ENCODE measurements at regions not wholly inside any gene's neighbourhood (a gene's known extent, or its start where the extent isn't known, plus 50 kb on each side); places are given as distances from the start of the nearest gene placed in this dataset.

DNA sequence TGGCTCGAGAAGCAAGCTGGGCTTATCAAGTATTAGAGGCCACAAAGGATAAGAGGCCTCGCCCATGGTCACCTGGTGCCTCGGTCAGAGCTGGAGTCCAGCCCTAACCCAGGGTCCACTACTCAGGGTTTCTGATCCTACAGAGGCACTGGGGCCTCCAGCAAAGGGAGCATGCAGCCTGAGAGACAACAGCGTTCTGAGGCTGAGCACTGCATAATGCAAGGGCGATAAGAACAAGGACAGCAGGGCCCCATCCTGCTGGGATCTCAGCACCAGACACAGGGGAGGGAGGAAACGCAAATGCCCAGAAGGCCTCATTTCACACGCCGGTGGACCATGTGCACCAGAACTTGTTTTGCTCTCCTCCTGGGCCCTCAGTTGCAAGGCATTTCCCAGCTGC is 63.0 kb downstream of the C5orf15 start:
- DNase-seq, result no peak
- TF ChIP-seq, protein P1, sequence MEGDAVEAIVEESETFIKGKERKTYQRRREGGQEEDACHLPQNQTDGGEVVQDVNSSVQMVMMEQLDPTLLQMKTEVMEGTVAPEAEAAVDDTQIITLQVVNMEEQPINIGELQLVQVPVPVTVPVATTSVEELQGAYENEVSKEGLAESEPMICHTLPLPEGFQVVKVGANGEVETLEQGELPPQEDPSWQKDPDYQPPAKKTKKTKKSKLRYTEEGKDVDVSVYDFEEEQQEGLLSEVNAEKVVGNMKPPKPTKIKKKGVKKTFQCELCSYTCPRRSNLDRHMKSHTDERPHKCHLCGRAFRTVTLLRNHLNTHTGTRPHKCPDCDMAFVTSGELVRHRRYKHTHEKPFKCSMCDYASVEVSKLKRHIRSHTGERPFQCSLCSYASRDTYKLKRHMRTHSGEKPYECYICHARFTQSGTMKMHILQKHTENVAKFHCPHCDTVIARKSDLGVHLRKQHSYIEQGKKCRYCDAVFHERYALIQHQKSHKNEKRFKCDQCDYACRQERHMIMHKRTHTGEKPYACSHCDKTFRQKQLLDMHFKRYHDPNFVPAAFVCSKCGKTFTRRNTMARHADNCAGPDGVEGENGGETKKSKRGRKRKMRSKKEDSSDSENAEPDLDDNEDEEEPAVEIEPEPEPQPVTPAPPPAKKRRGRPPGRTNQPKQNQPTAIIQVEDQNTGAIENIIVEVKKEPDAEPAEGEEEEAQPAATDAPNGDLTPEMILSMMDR (IDR thresholded peaks at IDR 0.05; ENCODE audit: low read depth, low read length), result no peak
- Histone ChIP-seq H3K27me3 (ENCODE audit: insufficient read depth, low read depth, severe bottlenecking) (no peaks in the 10 kb centered on the region), H3K27ac (no peak overlapping the region), H3K36me3 (no peaks in the 10 kb centered on the region), H3K9me3 (ENCODE audit: severe bottlenecking) (no peaks in the 10 kb centered on the region), H3K4me3 (ENCODE audit: low read depth, low read length) (no peak overlapping the region)

DNA sequence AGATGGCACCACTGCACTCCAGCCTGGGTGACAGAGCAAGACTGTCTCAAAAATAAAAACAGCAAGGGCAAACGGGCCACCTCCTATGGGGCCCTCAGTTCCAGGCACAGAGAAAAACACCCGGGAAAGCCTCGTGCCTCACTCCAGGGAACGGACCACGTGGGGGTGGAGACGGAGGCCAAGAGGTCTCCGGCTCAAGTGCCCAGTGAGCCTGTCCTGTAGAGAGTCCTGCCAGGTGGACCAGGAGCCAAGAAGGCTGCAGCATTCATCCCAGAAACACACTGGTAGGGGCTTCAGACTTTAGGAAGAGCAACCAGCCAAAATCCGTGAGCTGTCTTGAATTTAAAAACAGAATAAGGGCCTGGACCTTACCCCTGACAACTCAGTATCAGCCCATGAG is 63.8 kb downstream of the C5orf15 start:
- no peaks in the 10 kb centered on the region for H3K36me3 ChIP-seq
- no peak overlapping the region for H3K4me3 ChIP-seq (ENCODE audit: low read depth, low read length)
- DNase-seq, result no peak
- no peak overlapping the region for H3K27ac ChIP-seq
- TF ChIP-seq, protein P1 (IDR thresholded peaks at IDR 0.05; ENCODE audit: low read depth, low read length), result no peak
- H3K9me3 ChIP-seq (ENCODE audit: severe bottlenecking), result no peaks in the 10 kb centered on the region
- no peaks in the 10 kb centered on the region for H3K27me3 ChIP-seq (ENCODE audit: insufficient read depth, low read depth, severe bottlenecking)

DNA sequence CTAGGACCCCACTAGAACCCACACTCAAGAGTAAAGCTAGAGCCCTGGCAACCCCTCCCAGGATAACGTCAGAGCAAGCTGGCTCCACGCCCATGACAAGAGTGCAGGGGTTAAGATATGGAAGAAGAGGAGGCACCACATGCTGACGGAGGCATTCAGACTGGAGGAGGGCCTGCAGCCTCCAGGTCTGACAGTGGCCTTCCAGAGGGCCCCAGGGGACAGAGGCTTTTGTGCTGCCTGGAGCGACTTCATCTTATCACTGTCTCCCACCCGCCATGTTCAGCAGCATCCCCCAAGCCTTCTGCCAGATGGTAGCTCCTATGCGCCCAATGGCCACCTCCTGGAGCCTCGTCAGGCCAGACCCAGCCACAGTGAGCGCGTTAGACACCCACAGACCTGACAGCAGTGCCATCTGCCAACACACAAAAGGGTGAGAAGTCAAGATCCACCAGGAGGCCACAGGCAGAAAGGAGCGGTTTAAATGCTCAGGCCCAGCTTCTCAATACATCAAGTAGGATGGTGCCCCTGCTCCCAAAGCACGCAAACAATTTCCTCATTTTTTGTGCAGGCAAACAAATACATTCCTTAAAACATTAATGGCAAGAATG is 65.8 kb downstream of the C5orf15 start:
- no peaks in the 10 kb centered on the region for H3K9me3 ChIP-seq (ENCODE audit: severe bottlenecking)
- H3K27me3 ChIP-seq (ENCODE audit: insufficient read depth, low read depth, severe bottlenecking), result no peaks in the 10 kb centered on the region
- no peak overlapping the region for H3K27ac ChIP-seq
- no peak overlapping the region for H3K4me3 ChIP-seq (ENCODE audit: low read depth, low read length)
- TF ChIP-seq, protein P1 (IDR thresholded peaks at IDR 0.05; ENCODE audit: low read depth, low read length), result no peak
- no peak for DNase-seq
- no peaks in the 10 kb centered on the region for H3K36me3 ChIP-seq

DNA sequence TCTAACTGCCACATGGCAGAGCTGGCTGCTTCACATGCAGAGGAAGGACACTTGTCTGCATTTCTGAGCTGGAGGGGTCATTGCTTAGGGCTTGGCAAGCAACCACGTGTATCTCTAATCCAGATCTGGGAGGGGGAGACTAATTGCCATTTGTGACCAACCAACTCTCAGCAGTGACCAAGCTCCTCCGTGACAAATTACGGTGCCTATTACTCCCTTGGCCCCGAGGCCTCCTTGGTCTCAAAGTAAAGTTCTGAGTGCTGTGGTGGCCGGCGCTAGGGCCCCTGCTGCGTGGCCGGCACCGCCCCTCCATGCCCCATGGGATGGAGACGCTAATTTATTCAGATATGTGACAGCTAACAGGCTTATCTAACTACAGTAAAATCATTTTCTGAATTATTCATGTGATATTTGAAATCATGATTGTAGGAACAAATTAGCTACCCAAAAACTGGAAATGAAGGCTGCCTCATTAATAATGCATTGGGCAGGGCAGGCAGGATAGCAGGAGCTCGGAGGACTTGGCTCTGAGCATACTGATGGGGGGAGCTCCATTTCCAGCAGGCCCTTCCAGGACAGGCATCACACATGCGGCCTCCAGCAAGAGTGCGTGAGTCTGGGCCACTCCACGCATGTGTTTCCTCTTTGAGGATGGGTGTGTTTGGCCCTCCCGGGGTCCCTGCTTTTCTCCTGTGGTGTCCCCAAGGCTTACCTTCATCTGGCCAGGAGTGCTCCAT is 67.7 kb downstream of the C5orf15 start:
- Histone ChIP-seq H3K36me3 (no peaks in the 10 kb centered on the region), H3K9me3 (ENCODE audit: severe bottlenecking) (no peaks in the 10 kb centered on the region), H3K27me3 (ENCODE audit: insufficient read depth, low read depth, severe bottlenecking) (no peaks in the 10 kb centered on the region), H3K27ac (no peak overlapping the region), H3K4me3 (ENCODE audit: low read depth, low read length) (no peak overlapping the region)
- DNase-seq, result no peak
- TF ChIP-seq, protein P1 (IDR thresholded peaks at IDR 0.05; ENCODE audit: low read depth, low read length), result no peak

DNA sequence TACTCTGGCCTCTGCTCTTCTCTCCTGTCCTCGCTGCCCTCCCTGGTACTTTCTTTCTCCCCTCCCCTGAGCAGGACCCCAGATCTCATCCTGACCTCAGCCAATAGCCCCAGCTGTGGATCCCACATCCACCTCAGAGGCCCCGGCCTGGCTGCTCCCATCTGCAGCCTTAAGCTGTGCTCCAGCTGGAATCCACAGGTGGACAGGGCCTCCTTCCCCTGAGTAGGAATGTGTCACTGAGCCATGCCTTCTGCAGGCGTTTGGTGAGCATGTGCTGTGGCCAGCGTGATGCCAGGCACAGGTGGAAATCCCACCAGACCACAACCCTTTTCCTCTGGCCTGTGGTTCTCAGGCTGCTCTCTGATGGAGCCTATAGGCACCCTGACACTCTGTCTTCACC is 68.9 kb downstream of the C5orf15 start:
- TF ChIP-seq, protein P1 (IDR thresholded peaks at IDR 0.05; ENCODE audit: low read depth, low read length), result no peak
- Histone ChIP-seq H3K9me3 (ENCODE audit: severe bottlenecking) (no peaks in the 10 kb centered on the region), H3K27me3 (ENCODE audit: insufficient read depth, low read depth, severe bottlenecking) (no peaks in the 10 kb centered on the region), H3K36me3 (no peaks in the 10 kb centered on the region), H3K4me3 (ENCODE audit: low read depth, low read length) (no peak overlapping the region), H3K27ac (no peak overlapping the region)
- no peak for DNase-seq
